SU-DHL-6 (cell line): ENCODE measurements at regions not wholly inside any gene's neighbourhood (a gene's known extent, or its start where the extent isn't known, plus 50 kb on each side); places are given as distances from the start of the nearest gene placed in this dataset.

Experiments
- H2AFZ ChIP-seq: fragments of 200-600 bp; sonication (generic); 2 replicates; pipeline ENCODE4 v1.6.1; 2014; ENCODE audit warnings: low read depth, mild to moderate bottlenecking, moderate library complexity, mixed read lengths, antibody characterized with exemption, low read length; ENCODE audit not compliant: severe bottlenecking
- H3F3A ChIP-seq: fragments of 200-600 bp; shearing (Covaris generic); 2 replicates; pipeline ENCODE4 v1.6.0; 2016; ENCODE audit warnings: antibody characterized with exemption, mild to moderate bottlenecking; ENCODE audit not compliant: insufficient read depth
- H3K27ac ChIP-seq: fragments of 200-600 bp; sonication (generic); 2 replicates; pipeline ENCODE4 v1.5.1; 2016; ENCODE audit warnings: low read depth, mild to moderate bottlenecking, low read length, moderate library complexity, mixed read lengths
- H3K27me3 ChIP-seq: fragments of 200-600 bp; sonication (generic), shearing (Covaris generic); 2 replicates; pipeline ENCODE4 v1.6.0; 2014; ENCODE audit warnings: mild to moderate bottlenecking, low read length
- H3K36me3 ChIP-seq: fragments of 200-600 bp; sonication (generic); 2 replicates; pipeline ENCODE4 v1.6.1; 2014; ENCODE audit warnings: mild to moderate bottlenecking, low read length, mixed read lengths
- H3K4me2 ChIP-seq: fragments of 300-600, 200-600 bp; shearing (Covaris generic), sonication (generic); 2 replicates; pipeline ENCODE4 v1.6.0; 2014; ENCODE audit warnings: low read length, low read depth, mild to moderate bottlenecking; ENCODE audit not compliant: poor library complexity, severe bottlenecking
- H3K4me3 ChIP-seq: fragments of 200-600 bp; sonication (generic); 2 replicates; pipeline ENCODE4 v1.5.1; 2014; ENCODE audit warnings: antibody characterized with exemption, low read length, mild to moderate bottlenecking, mixed read lengths; ENCODE audit not compliant: insufficient read depth, poor library complexity, severe bottlenecking
- H3K79me2 ChIP-seq: fragments of 200-600 bp; sonication (generic); 2 replicates; pipeline ENCODE4 v1.6.1; 2014; ENCODE audit warnings: mild to moderate bottlenecking, low read length, moderate library complexity; ENCODE audit not compliant: insufficient read depth
- H3K9ac ChIP-seq: fragments of 200-600 bp; sonication (generic); 2 replicates; pipeline ENCODE4 v1.7.0; 2014; ENCODE audit warnings: mild to moderate bottlenecking, low read length
- H3K9me2 ChIP-seq: fragments of 200-600 bp; sonication (generic); replicated peaks from 2 replicates; pipeline ENCODE4 v1.6.1; 2014; ENCODE audit warnings: low read length; ENCODE audit not compliant: insufficient read depth
- H3K9me3 ChIP-seq: fragments of 200-600 bp; sonication (generic); 2 replicates; pipeline ENCODE4 v1.6.1; 2014; ENCODE audit warnings: low read length, mixed read lengths; ENCODE audit not compliant: insufficient read depth
- H4K20me1 ChIP-seq: fragments of 200-600 bp; sonication (generic); 2 replicates; pipeline ENCODE4 v1.6.1; 2014; ENCODE audit warnings: low read depth, mild to moderate bottlenecking, antibody characterized with exemption, low read length, moderate library complexity, mixed read lengths
- EZH2phosphoT487 ChIP-seq: fragments of 200-600 bp; sonication (generic), shearing (Covaris generic); conservative IDR thresholded peaks from 2 replicates; pipeline ENCODE4 v1.6.1; 2018; ENCODE audit warnings: mild to moderate bottlenecking, antibody characterized with exemption, low read length, moderate library complexity, mixed read lengths
- TF ChIP-seq, protein P1 (sequence below): fragments of 200-600 bp; sonication (generic); IDR thresholded peaks from one replicate; pipeline ENCODE4 v1.5.1; 2017; ENCODE audit warnings: antibody characterized with exemption, mild to moderate bottlenecking, low read length, moderate library complexity; ENCODE audit not compliant: insufficient read depth, poor library complexity, severe bottlenecking

DNA sequence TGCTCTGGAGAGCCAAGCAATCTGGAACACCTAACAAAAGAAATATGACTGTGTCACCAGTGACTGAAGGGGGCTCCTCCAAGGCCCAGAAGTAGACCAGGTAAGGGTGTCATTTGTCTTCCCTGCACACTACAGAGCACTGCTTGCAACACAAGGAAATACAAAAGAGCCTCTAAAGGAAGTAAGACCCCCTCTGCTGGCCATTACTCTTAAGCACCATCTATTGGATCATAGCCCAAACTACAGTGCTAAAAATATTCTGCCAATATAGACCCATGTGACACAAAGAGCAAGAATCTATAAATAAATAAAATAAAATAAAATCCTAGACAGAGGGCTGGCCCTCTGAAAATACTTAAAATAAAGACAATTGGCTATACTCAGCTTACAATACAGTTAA, 528.7 kb downstream of the TMA16 start:
- Histone ChIP-seq H3K36me3 (no peaks in the 10 kb centered on the region), H3K27ac (no peak overlapping the region), H3K9me3 (no peaks in the 10 kb centered on the region), H4K20me1 (no peaks in the 10 kb centered on the region), H3K9me2 (no peaks in the 10 kb centered on the region), H3K9ac (no peak overlapping the region), H3K27me3 (no peaks in the 10 kb centered on the region), H3K79me2 (no peaks in the 10 kb centered on the region), H3F3A (no peaks in the 10 kb centered on the region), H2AFZ (no peak overlapping the region), H3K4me3 (no peak overlapping the region), H3K4me2 (no peak overlapping the region)
- TF ChIP-seq EZH2phosphoT487, result no peak
- TF ChIP-seq, protein P1, sequence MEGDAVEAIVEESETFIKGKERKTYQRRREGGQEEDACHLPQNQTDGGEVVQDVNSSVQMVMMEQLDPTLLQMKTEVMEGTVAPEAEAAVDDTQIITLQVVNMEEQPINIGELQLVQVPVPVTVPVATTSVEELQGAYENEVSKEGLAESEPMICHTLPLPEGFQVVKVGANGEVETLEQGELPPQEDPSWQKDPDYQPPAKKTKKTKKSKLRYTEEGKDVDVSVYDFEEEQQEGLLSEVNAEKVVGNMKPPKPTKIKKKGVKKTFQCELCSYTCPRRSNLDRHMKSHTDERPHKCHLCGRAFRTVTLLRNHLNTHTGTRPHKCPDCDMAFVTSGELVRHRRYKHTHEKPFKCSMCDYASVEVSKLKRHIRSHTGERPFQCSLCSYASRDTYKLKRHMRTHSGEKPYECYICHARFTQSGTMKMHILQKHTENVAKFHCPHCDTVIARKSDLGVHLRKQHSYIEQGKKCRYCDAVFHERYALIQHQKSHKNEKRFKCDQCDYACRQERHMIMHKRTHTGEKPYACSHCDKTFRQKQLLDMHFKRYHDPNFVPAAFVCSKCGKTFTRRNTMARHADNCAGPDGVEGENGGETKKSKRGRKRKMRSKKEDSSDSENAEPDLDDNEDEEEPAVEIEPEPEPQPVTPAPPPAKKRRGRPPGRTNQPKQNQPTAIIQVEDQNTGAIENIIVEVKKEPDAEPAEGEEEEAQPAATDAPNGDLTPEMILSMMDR, result no peak

DNA sequence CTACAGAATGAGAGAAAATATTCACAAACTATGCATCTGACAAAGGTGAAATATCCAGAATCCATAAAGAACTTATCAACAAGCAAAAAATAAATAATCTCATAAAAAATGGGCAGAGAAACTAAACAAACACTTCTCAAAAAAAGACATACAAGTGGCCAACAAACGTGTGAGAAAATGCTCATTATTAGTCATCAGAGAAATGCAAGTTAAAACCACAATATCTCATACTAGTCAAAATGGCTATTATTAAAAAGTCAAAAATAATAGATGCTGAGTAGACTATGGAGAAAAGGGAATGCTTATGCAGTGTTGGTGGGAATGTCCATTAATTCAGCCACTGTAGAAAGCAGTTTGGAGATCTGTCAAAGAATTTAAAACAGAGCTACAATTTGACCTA, 533.3 kb downstream of the TMA16 start:
- H3K9ac ChIP-seq, result no peak overlapping the region
- no peaks in the 10 kb centered on the region for H4K20me1 ChIP-seq
- no peaks in the 10 kb centered on the region for H3K36me3 ChIP-seq
- no peaks in the 10 kb centered on the region for H3F3A ChIP-seq
- H3K27ac ChIP-seq, result no peak overlapping the region
- H3K79me2 ChIP-seq, result no peaks in the 10 kb centered on the region
- H3K9me2 ChIP-seq, result no peaks in the 10 kb centered on the region
- H3K27me3 ChIP-seq, result no peaks in the 10 kb centered on the region
- H3K4me2 ChIP-seq, result no peak overlapping the region
- TF ChIP-seq EZH2phosphoT487, result no peak
- TF ChIP-seq, protein P1, result no peak
- no peak overlapping the region for H3K4me3 ChIP-seq
- no peaks in the 10 kb centered on the region for H3K9me3 ChIP-seq
- H2AFZ ChIP-seq, result no peak overlapping the region

DNA sequence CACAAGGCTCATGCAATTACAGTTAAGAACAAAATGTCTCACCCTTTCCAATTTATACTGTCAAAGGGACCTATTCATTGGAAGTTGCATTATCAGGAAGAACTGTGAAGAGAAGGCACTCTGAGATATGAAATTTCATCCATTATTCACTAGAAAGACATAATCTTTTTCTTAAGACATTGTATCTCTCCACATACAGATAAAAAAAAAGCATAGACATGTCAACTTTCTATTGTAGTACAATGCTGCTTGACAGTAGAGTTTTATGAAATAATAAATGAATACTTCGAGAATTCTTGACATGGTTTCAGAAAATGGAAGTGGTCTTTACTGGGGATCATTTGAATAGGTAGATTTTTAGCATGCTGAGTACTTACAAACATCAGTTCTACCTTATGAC, 545.0 kb downstream of the TMA16 start:
- TF ChIP-seq, protein P1, result no peak
- TF ChIP-seq EZH2phosphoT487, result no peak
- no peaks in the 10 kb centered on the region for H4K20me1 ChIP-seq
- H3K9me3 ChIP-seq, result peaks cover 11% of the 10 kb centered on the region; the same call in 1 of the 2 replicates
- H3K36me3 ChIP-seq, result no peaks in the 10 kb centered on the region
- no peaks in the 10 kb centered on the region for H3K9me2 ChIP-seq
- no peak overlapping the region for H3K4me3 ChIP-seq
- H3K27ac ChIP-seq, result no peak overlapping the region
- H2AFZ ChIP-seq, result no peak overlapping the region
- H3F3A ChIP-seq, result no peaks in the 10 kb centered on the region
- no peak overlapping the region for H3K9ac ChIP-seq
- H3K79me2 ChIP-seq, result no peaks in the 10 kb centered on the region
- no peaks in the 10 kb centered on the region for H3K27me3 ChIP-seq
- no peak overlapping the region for H3K4me2 ChIP-seq
